Fibroblast of skin of right quadriceps (primary cell): ENCODE measurements at regions not wholly inside any gene's neighbourhood (a gene's known extent, or its start where the extent isn't known, plus 50 kb on each side); places are given as distances from the start of the nearest gene placed in this dataset.
"Not testable (repeated sequence)": the region's sequence is repeated elsewhere in the genome, so short reads cannot be mapped to it uniquely, and the experiment has no call there.

Source experiments
- DNase-seq: peaks from one replicate; pipeline ENCODE4 v3.0.0-alpha.2; 2013

DNA sequence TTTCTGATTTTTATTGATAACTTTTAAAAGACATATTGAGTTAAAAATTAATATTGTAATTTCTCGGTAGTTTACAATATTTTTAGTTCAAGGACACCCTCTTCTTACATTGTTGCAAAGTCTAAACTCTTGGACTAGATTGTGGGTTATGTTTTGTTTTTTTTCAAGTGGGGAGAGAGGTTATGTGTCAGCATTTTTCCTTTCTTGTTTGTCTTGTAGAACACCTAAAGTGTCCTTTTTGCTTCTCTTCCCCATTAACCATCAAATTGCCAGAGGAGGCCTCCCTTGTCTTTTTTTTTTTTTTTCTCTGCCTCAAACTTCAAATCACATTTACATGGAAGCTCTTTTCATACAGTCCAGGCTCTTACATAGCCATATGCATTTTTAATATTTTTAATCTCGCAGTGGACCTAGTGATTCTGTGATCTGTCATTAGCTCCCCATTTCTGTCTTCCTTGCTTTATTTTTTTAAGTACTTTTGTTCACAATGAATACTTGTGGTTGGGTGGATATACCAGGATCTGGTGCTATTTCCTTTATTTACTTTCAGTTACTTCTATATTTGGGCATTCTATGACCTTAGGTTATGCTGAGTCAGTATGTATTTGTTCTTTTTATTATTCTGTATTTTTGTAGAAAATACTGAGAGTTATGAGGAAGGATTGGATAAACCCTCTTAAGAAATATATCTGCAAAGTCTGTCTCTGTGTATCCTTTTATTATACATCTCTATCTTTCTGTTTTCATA lies 2280.6 kb upstream of the ACO1 start:
- DNase-seq, result no peak

DNA sequence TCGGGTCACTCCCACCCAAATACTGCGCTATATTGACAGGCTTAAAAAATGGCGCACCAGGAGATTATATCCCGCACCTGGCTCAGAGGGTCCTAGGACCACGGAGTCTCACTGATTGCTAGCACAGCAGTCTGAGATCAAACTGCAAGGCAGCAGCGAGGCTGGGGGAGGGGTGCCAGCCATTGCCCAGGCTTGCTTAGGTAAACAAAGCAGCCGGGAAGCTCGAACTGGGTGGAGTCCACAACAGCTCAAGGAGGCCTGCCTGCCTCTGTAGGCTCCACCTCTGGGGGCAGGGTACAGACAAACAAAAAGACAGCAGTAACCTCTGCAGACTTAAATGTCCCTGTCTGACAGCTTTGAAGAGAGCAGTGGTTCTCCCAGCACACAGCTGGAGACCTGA lies 2277.3 kb upstream of the ACO1 start:
- DNase-seq, result not testable (repeated sequence)

DNA sequence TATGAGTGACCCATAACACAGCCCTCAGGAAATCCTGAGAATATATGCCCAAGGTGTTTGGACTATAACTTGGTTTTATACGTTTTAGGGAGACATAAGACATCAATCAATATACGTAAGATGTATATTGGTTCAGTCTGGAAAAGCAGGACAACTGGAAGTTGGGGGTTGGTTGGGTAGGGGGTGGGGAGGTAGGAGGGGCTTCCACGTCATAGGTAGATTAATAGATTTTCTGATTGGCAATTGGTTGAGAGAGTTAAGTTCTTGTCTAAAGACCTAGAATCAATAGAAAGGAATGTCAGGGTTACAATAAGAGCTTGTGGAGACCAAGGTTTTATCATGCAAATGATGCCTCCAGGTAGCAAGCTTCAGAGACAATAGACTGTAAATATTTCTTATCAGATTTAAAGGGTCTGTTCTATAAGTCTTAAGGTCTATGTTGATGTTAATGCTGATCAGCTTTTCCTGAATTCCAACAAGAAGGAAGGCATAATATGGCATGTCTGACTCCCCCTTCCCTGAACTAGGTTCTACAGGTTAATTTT lies 2267.7 kb upstream of the ACO1 start:
- DNase-seq, result no peak

DNA sequence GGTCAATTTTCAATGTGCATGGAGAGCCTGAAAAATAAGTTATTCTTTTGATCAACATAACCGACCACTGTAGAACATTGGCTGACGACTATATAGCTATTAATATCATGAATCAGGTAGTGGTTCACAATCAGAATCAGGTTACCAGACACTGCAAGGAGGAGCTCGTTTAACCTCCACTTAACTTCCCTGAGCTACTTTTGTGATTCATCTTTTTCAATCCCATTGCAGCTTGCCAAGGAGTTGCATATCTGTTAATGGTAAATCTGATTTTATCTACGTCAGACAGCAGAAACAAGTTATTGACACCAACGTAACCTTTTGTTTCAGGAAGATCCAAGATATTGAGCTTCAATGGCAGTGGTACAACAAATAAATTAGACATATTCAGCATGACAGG lies 2263.8 kb upstream of the ACO1 start:
- no peak for DNase-seq

DNA sequence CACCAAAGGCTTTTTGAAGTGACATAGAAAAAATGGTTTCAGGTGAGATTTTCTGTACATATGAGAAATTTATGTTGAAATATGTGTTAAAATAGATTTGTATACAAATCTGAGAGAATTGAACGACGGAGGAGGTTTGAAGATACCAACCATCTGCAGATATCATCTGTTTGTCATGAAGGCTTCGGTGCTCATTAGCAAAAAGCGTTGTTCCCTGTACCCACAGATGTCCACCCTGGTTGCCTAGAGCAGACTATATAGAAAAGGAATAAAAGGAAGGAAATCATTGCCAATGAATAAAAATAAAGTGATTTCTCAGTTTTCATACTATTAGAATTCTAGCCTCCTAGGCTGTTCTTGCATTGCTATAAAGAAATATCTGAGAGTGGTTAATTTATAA lies 2262.8 kb upstream of the ACO1 start:
- DNase-seq, result no peak

DNA sequence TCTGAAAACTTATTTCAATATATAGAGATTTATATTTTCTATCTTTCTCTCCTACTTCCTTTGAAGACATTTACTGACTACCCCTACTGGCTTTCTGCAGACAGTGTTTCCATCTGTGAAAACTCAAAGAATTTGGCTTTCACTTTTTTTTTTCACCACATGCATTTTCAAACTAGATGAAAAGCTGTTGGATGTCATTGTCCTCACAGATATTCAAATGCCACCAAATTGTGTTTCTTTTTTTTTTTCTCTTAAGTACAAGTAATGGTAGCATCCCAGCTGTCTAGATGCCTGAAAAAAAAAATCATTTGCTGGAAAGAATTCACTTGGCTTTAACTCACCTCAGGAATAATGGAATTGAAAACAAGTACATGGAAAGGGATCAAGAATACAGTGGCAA lies 2258.6 kb upstream of the ACO1 start:
- no peak for DNase-seq

DNA sequence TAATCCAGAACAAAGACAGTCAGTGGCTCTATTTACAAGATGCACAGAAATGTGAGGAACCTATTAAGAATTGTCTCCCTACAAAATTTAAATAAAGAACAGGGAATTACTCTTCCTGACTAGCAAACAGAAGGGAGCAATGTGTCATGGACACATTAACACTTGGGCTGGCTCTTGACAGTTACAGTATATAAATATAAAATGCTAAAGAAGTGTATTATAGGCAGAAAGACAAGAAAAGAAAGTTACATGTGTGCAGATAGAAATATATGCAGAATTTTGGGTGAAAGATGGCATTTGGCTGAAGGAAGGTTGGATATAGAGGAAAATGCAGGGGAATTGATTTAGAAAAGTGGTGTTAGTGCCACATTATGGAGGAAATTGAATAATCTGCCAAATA lies 2257.1 kb upstream of the ACO1 start:
- DNase-seq, result no peak

DNA sequence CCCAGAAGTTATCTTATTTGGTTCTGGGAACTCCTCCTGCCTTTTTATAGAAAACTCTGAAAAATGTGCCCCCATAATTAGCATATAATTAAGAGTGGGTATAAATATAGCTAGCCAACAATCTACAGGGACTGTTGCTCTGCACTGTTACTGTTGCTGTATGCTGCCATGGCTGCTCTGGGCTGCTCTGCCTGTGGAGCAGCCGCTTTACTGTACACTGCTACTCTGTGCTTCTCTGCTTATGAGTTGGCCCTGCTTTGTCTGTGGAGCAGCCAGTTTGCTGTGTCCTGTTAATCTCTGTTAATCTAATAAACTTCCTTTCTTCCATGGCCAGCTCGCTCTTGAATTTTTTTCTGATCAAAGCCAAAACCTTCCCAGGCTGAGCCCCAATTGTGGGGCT lies 2244.0 kb upstream of the ACO1 start:
- DNase-seq, result no peak

DNA sequence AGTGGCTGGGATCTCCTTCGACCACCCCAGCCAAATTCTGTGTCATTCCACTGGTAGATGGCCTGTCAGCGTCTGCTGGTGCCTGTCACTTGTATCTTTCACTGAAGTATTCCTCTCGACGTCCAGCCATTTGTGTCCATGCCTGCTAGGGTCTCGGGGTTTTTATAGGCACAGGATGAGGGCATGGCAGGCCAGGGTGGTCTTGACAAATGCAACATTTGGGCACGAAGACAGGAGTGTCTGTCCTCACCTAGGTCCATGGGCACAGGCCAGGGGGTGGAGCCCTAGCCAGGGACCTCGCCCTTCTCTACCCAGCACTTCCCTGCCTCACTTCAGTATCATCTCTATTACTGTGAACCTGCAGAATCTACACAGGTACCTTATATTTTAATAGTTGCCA lies 2223.9 kb upstream of the ACO1 start:
- DNase-seq, result no peak

DNA sequence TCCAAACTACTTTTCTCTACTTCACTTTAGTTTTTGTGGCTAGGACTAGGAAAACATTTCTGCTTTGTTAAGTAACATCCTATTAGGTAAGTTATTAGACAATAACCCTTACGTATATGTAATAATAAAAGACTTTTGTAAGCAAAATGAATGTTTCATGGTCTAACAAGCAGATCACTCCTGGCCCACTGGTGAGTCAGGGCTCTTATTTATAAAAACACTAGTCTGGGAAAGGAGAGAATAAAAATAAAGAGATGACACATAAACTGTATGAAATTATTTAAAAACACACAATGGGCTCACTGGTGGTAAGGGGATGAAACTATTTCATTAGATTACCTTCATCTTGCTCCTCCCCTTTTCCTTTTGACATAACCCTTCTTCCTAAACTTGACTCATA lies 2212.2 kb upstream of the ACO1 start:
- DNase-seq, result no peak

DNA sequence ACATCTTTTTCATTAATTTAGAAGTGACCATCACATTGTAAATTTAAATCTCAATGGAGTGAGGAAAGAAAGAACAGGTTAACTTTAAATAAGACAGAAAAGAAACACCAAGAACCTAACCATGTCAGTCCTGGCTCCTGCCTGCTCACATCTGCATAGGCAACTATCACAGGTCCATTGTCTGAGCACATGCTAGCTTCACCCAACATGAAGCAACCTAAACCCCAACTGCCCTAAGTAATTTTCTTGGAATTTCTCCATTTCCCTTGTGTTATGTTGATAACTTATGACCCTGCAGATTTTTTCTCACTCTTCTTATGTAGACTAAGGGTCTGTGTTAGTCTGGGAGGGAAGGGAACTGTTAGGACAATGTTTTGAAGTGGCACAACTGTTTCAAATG lies 2205.8 kb upstream of the ACO1 start:
- no peak for DNase-seq

DNA sequence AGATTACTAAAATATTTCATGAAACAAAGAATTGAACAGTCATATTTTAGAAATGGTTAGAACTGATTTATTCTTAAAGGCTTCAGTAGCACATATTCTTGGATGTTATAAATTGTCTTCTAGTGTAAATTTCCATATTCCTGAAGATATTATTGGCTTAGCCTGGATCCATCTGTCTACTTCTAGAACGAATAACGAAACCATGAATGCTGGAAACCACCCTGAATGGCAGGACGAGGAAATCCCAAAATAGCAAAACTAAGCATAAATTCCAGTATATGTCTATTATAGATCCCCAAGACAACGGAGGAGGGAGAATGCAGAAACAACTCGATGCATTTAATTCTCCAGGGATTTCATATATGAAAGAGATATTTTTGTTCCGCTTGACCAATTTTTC lies 2191.0 kb upstream of the ACO1 start:
- no peak for DNase-seq

DNA sequence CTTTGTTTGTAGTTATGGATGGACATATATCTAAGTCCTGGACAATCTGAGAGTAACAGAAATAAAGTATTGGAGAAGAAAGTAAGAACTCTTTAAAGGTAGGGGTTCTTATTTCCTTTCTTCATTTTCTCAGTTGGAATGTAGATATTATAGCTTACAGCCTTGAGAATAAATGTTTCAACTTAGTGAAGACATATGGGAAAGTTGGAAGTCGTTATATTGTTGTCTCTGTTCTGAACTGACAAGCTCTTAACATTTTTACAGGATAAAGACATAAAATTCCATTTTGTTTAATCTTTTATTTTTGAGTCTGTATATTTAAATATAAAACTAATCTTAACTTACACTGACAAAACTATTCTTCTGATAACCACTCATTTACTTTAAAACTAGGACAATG lies 2187.5 kb upstream of the ACO1 start:
- no peak for DNase-seq

DNA sequence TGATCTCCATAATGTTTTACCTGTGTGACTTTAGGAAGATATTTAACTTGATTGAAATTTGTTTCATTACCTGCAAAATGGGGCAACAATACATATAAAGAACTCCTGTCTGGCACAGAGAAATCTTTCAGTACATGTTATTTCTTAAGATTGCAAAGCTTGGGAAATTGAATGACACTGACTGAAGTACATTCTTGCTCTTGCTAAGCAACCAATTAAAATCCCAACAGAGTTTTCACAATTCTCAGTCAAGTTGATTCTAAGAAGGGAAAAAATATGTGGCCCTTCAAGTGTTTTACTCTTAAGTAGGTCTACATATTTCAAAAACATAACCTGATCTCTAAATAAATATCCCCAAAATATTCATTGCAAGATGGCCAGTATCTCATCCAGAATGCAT lies 2187.0 kb upstream of the ACO1 start:
- no peak for DNase-seq

DNA sequence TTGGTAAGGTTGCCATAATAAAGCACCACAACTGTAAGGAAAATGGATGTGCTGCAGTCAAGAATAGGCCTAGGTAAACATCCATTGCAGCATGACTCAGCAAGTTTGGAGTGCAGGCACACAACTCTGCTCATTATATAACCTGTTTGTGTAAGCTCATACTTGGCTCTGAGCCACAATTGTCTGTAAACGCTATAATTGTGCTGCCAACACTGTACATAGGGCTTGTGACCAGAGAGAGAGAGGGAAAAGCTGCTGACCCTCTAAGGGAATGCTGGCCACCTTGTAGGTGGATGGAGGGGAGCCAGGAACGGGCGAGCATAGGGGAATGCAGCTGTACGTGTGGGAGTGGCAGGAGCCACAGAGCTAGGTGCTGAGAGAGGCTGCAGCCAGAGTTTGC lies 2186.5 kb upstream of the ACO1 start:
- DNase-seq, result no peak

DNA sequence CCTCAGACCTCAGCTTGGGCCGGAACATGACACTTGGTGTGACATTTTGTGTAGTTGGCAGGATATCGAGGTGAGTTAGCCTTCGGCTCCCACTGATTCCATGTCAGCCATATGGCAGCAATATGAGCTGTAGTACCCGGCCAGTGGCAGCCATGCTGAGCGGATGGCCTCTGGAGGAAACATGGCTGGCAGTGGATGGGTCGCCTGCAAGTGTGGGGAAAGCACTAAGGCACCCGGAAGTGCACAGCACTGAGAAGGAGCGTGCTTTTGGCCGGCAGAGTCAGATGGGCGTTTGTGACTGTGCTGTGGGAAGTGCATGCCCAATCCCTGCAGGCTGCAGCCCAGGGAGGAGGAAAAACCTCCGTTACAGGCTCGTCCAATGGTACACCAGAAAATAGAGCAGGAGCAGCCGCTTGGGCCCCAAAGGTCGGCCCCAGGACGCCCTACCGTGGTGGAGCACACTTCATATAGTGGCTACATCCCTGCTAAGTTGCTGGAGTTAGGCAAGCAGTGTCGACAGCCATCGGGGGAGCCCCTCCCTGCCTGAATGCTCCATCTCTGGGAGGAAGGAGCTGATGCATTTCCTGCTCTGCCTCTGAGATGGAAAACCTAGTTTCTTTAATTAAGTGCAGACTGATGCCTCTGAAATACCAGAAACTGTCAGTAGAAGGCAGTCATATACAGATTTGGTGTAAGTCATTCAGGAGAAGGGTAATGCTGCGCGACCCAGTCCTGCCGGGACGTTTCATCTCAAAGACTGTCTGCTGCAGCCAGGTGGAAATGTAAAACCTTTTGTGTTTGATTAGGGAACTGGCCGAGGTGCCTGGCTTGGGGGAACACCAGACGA lies 2185.8 kb upstream of the ACO1 start:
- DNase-seq, result no peak

DNA sequence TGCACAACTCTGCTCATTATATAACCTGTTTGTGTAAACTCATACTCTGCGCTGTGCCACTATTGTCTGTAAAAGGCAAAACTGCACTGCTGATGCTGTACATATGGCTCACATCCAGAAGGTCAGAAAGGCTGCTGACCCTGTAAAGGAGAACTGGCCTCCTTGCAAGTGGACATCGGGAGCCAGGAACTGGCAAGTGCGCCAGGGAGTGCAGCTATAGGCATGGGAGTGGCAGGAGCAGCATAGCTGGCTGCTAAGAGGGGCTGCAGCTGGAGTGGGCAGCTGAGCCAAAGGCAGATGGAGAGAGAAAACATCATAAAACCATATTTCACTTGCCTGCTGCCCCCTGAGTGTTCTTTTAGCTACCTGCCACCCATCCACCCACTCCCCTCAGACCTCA lies 2183.4 kb upstream of the ACO1 start:
- DNase-seq, result no peak

DNA sequence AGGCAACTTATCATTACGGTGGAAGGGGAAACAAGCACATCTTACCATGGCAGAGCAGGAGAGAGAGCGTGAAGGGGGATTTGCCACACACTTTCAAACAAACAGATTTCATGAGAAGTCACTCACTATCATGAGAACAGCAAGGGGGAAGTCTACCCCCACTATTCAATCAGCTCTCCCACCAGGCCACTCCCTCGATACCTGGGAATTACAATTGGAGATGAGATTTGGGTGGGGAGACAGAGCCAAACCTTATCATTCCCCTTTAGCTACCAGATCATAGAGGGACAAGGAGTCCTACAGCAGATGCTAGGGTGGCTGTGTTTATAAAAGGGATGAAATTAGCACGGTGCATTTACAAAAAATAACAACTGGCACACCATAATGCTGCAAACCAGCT lies 2149.4 kb upstream of the ACO1 start:
- no peak for DNase-seq

DNA sequence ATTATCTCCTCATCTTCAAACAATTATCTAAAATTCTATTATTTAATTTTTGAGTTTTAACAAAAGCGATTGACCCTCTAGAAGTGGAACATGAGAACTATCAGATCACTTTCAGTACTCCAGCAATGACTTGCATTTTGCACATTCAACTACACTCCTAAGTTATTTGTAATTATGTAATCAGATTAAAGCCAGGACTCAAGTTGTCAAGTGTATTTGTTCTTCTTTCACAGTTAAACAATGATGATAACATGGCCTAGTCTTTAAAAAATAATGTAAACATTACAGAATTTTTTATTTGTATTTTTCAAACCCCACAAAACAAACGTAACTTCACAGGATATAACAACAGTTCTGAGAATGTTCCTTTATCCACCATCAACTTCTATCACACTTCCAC lies 2148.9 kb upstream of the ACO1 start:
- no peak for DNase-seq

DNA sequence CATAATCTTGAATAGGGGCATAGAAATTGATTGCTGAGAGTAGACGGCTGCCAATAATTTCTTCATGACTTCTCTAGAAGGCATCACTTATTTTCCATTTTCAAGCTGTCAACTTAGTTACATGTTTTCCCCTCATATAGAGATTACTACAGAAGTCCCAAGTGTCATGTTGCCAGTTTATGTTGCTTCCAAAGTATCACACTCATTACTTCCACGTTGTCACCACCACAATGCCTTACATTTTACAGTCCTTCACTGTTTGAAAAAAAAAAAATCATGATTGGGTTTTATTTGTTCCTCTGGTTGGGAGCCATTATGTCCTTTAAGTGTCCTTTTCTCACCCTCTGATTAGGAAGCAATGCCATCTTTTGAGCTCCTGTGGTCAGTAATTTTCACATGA lies 2144.6 kb upstream of the ACO1 start:
- no peak for DNase-seq

DNA sequence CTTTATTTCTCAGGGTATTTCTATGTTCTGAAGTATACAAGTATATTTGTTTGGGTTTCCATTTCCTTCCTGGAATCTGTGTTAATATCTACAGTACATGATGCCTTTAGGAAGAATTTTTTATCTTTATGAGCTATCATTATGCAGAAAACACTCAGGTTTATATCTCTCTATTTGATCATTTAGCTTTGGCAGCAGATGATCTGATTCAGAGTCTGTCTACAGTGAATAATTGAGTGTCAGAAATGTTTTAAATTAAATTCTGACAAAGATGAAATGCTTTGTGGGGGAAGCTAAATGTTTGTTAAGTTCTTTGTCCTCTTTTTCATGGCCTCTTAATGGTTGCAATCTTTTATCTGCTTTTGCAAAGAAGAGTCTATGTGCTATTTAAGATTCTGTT lies 2141.0 kb upstream of the ACO1 start:
- DNase-seq, result no peak

DNA sequence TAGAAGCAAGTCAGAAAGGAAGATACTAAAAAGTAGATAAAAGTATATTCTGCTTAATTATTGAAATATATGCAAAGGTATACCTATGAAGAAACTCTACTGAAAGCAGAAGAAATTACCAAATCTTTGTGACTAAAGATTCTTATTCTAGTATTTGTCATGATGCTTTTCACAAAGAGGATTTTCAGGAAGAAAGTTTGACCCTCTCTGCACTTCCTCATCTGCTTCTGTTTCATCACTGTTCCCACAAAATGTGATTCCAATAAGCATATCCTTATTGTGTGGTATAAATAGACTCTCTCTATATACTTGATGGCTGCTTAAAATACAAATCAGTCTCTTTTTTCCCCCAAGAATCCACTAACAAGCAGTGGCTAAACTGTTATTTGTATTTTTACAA lies 2139.6 kb upstream of the ACO1 start:
- DNase-seq, result no peak

DNA sequence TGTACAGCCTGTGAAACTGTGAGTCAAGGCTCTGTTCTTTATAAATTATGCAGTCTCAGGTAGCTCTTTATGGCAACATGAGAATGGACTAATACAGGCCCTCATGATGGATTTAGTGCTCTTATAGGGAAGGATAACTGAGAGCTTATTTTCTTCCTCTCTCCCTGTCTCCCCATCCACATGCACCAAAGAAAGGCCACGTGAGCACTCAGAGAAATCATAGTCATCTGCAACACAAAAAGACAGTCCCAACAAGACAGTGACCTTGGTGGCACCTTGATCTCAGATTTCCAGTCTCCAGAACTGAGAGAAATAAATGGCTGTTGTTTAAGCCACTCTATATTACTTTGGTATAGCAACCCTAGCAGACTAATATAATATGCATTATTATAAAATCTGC lies 2133.6 kb upstream of the ACO1 start:
- DNase-seq, result no peak

DNA sequence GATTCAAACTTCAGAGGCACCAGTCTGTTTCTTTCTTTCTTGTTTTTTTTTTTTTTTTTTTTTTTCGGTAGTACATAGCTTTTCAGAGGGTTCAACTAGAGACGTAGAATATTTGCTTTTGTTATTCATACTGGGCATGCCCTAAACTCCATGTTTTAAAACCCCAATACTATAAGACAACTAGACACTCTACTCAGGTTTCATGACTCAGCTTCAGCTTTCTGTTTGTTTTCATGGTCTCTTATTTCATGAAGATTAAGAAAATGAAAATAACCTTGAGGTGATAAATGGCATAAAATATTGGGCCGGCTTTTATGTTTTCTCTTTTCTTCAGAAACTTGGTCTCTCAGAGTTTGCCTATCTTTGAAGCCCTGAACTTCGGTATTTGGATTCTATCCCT lies 2126.3 kb upstream of the ACO1 start:
- no peak for DNase-seq
